ENCODE measurements at regions not wholly inside any gene's neighbourhood (a gene's known extent, or its start where the extent isn't known, plus 50 kb on each side); places are given as distances from the start of the nearest gene placed in this dataset.

GRCh38 chr16:10332775-10333174 lies 53.1 kb upstream of the ATF7IP2 start:
- TF ChIP-seq CTCF (IDR thresholded peaks at IDR 0.05; ENCODE audit: insufficient read depth, low read length) = no peak
- H3K4me3 ChIP-seq (ENCODE audit: low read depth, low read length) = no peak overlapping the region
- DNase-seq (ENCODE audit: low read depth) = no peak

- no peak for DNase-seq (ENCODE audit: low read depth)
- H3K4me3 ChIP-seq (ENCODE audit: low read depth, low read length) = no peak overlapping the region
- no peak for TF ChIP-seq CTCF (IDR thresholded peaks at IDR 0.05; ENCODE audit: insufficient read depth, low read length)
These were observed 52.4 kb upstream of the ATF7IP2 start for GRCh38 chr16:10333321-10334032.

GRCh38 chr16:10335681-10336080 lies 50.2 kb upstream of the ATF7IP2 start:
- DNase-seq (ENCODE audit: low read depth) = no peak
- no peak overlapping the region for H3K4me3 ChIP-seq (ENCODE audit: low read depth, low read length)
- TF ChIP-seq CTCF (IDR thresholded peaks at IDR 0.05; ENCODE audit: insufficient read depth, low read length) = no peak

All from fibroblast of the aortic adventitia (primary cell).